SKM-1 (cell line): ENCODE measurements at regions not wholly inside any gene's neighbourhood (a gene's known extent, or its start where the extent isn't known, plus 50 kb on each side); places are given as distances from the start of the nearest gene placed in this dataset.

Source experiments
- DNase-seq: peaks from one replicate; lab custom pipeline; 2025; ENCODE audit not compliant: unreplicated experiment; lab: John Stamatoyannopoulos, UW

GRCh38 chr16:73205153-73205886 is 157.4 kb upstream of the ZFHX3 start:
- no peak for DNase-seq

GRCh38 chr16:73204359-73205152 is 156.6 kb upstream of the ZFHX3 start:
- DNase-seq: no peak

GRCh38 chr16:73202161-73202729 is 154.3 kb upstream of the ZFHX3 start:
- DNase-seq: no peak

- no peak for DNase-seq
Observed at GRCh38 chr16:73199214-73199613, 151.3 kb upstream of the ZFHX3 start.

- DNase-seq: no peak
Observed at GRCh38 chr16:73198481-73198880, 150.6 kb upstream of the ZFHX3 start.

GRCh38 chr16:73197598-73197997 is 149.7 kb upstream of the ZFHX3 start:
- DNase-seq: no peak

GRCh38 chr16:73196670-73197069 is 148.7 kb upstream of the ZFHX3 start:
- peak; percentile 36 for DNase-seq

- no peak for DNase-seq
Observed at GRCh38 chr16:73193464-73193863, 145.5 kb upstream of the ZFHX3 start.

- no peak for DNase-seq
Observed at GRCh38 chr16:73192232-73192894, 144.4 kb upstream of the ZFHX3 start.

- no peak for DNase-seq
Observed at GRCh38 chr16:73191660-73192046, 143.7 kb upstream of the ZFHX3 start.

- DNase-seq: no peak
Observed at GRCh38 chr16:73190688-73191659, 143.0 kb upstream of the ZFHX3 start.

GRCh38 chr16:73190256-73190655 is 142.3 kb upstream of the ZFHX3 start:
- no peak for DNase-seq

GRCh38 chr16:73189136-73189535 is 141.2 kb upstream of the ZFHX3 start:
- DNase-seq: no peak

- no peak for DNase-seq
Observed at GRCh38 chr16:73186752-73187601, 139.0 kb upstream of the ZFHX3 start.

GRCh38 chr16:73185737-73186136 is 137.8 kb upstream of the ZFHX3 start:
- no peak for DNase-seq

GRCh38 chr16:73183611-73184092 is 135.7 kb upstream of the ZFHX3 start:
- no peak for DNase-seq

- DNase-seq: no peak
Observed at GRCh38 chr16:73179705-73180331, 131.9 kb upstream of the ZFHX3 start.

- DNase-seq: no peak
Observed at GRCh38 chr16:73177729-73178295, 129.9 kb upstream of the ZFHX3 start.
